Amniotic stem cell (primary cell): ENCODE measurements at regions not wholly inside any gene's neighbourhood (a gene's known extent, or its start where the extent isn't known, plus 50 kb on each side); places are given as distances from the start of the nearest gene placed in this dataset.

Experiments
- DNase-seq: peaks from one replicate; lab custom pipeline; 2025; lab: John Stamatoyannopoulos, UW

GRCh38 chr9:129343424-129344375, 165.6 kb upstream of the IER5L start:
- no peak for DNase-seq

GRCh38 chr9:129342591-129343423, 164.7 kb upstream of the IER5L start:
- no peak for DNase-seq

- DNase-seq: no peak
Measured at GRCh38 chr9:129341987-129342348, 163.9 kb upstream of the IER5L start.

- DNase-seq: no peak
Measured at GRCh38 chr9:129341171-129341986, 163.3 kb upstream of the IER5L start.

GRCh38 chr9:129340427-129341170, 162.5 kb upstream of the IER5L start:
- DNase-seq: no peak

GRCh38 chr9:129339539-129340157, 161.6 kb upstream of the IER5L start:
- DNase-seq: no peak

- no peak for DNase-seq
Measured at GRCh38 chr9:129338724-129339430, 160.8 kb upstream of the IER5L start.

- DNase-seq: no peak
Measured at GRCh38 chr9:129337336-129338140, 159.5 kb upstream of the IER5L start.

- no peak for DNase-seq
Measured at GRCh38 chr9:129336601-129337331, 158.7 kb upstream of the IER5L start.

- no peak for DNase-seq
Measured at GRCh38 chr9:129336130-129336528, 158.1 kb upstream of the IER5L start.

- no peak for DNase-seq
Measured at GRCh38 chr9:129335464-129336129, 157.5 kb upstream of the IER5L start.

- peak; percentile 74 for DNase-seq
Measured at GRCh38 chr9:129334105-129334935, 156.3 kb upstream of the IER5L start.

- no peak for DNase-seq
Measured at GRCh38 chr9:129333617-129334104, 155.6 kb upstream of the IER5L start.

- no peak for DNase-seq
Measured at GRCh38 chr9:129332581-129332980, 154.5 kb upstream of the IER5L start.

- DNase-seq: no peak
Measured at GRCh38 chr9:129331772-129332500, 153.9 kb upstream of the IER5L start.

GRCh38 chr9:129331493-129331765, 153.4 kb upstream of the IER5L start:
- no peak for DNase-seq
